ENCODE measurements at regions not wholly inside any gene's neighbourhood (a gene's known extent, or its start where the extent isn't known, plus 50 kb on each side); places are given as distances from the start of the nearest gene placed in this dataset.

DNA sequence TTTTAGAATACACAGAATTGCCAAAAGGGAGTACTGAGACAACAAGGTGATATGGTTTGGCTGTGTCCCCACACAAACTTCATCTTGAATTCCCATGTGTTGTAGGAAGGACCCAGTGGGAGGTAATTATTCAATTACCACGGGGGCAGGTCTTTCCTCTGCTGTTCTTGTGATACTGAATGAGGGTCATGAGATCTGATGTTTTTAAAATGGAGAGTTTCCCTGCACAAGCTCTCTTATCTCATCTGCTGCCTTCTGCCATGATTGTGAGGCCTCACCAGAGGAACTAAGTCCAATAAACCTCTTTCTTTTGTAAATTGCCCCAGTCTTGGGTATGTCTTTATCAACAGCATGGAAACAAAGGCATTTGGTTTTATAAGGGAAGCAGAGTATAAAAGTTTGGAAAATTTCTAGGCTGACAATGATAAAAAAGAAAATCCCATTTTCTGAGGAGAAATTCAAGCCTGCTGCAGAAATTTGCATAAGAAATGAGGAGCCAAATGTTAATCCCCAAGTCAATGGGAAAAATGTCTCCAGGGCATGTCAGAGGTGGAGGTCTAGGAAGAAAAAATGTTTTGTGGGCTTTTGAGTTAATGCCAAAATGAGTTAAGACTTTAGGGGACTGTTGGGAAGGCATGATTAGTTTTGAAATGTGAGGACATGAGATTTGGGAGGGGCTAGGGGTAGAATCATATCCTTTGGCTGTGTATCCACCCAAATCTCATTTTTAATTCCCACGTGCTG lies 130.5 kb upstream of the THRB start:
- H3K4me3 ChIP-seq (ENCODE audit: low read depth, low read length): no peak overlapping the region
- TF ChIP-seq, protein P1, sequence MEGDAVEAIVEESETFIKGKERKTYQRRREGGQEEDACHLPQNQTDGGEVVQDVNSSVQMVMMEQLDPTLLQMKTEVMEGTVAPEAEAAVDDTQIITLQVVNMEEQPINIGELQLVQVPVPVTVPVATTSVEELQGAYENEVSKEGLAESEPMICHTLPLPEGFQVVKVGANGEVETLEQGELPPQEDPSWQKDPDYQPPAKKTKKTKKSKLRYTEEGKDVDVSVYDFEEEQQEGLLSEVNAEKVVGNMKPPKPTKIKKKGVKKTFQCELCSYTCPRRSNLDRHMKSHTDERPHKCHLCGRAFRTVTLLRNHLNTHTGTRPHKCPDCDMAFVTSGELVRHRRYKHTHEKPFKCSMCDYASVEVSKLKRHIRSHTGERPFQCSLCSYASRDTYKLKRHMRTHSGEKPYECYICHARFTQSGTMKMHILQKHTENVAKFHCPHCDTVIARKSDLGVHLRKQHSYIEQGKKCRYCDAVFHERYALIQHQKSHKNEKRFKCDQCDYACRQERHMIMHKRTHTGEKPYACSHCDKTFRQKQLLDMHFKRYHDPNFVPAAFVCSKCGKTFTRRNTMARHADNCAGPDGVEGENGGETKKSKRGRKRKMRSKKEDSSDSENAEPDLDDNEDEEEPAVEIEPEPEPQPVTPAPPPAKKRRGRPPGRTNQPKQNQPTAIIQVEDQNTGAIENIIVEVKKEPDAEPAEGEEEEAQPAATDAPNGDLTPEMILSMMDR (IDR thresholded peaks at IDR 0.05; ENCODE audit: low read depth, low read length): no peak

GRCh38 chr3:24628523-24629258 lies 134.0 kb upstream of the THRB start:
- no peak overlapping the region for H3K4me3 ChIP-seq (ENCODE audit: low read depth, low read length)
- TF ChIP-seq, protein P1 (IDR thresholded peaks at IDR 0.05; ENCODE audit: low read depth, low read length): no peak

DNA sequence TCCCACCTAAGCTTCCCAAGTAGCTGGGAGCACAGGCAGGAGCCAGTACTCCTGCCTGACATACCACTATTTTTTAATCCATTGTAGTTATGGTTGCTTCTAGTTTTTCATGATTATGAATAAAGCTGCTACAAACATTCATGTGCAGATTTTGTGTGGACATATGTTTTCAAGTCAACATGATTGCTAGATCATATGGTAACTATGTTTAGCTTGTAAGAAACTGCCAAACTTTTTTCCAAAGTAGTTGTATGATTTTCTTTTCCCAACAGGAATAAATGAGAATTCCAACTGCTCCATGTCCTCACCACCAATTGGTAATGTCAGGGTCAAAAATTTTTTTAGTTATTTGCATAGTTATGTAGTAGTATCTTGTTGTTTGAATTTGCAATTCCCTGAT lies 136.8 kb upstream of the THRB start:
- H3K4me3 ChIP-seq (ENCODE audit: low read depth, low read length): no peak overlapping the region
- TF ChIP-seq, protein P1 (IDR thresholded peaks at IDR 0.05; ENCODE audit: low read depth, low read length): no peak

GRCh38 chr3:24639061-24639460 lies 144.4 kb upstream of the THRB start:
- TF ChIP-seq, protein P1 (IDR thresholded peaks at IDR 0.05; ENCODE audit: low read depth, low read length): no peak
- H3K4me3 ChIP-seq (ENCODE audit: low read depth, low read length): no peak overlapping the region

DNA sequence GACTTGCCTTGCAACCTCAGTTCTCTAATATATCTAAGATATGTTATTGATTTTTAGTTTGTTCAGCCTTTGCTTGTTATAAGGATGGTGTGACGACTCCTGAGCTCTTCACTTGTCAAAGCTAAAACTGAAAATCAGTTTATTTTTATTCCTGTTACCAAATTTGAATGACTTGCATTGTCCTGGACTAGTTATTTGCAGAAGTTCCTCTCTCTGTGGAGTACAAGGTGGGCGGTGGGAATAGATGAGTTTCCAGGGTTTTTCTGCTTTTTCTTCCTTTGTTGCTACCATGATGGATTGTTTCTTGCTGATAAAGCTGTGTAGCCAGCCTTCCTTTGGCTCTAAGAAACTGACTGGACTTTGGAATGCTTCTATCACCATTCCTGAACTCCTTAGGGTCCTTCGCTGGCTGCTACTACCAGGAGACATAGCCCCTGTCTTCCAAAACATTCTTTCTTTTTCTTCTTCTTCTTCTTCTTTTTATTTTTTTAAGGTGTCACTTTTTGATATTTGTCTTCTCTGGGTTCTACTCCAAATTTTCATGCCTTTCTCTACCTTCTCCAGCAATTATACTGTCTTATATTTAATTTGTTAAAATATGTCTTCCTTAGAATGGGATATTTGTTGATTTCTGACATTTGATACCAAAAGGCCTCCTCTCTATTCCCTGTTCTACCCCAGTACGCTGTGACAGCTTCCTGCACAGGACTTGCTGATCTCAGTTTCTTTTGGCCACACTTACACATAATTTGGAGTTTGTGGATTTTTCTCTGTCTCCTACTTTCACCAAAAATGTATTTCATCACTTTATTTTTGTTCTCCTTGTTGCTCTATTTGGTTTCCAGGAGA lies 145.1 kb upstream of the THRB start:
- no peak overlapping the region for H3K4me3 ChIP-seq (ENCODE audit: low read depth, low read length)
- TF ChIP-seq, protein P1 (IDR thresholded peaks at IDR 0.05; ENCODE audit: low read depth, low read length): no peak

GRCh38 chr3:24640330-24640877 lies 145.8 kb upstream of the THRB start:
- no peak overlapping the region for H3K4me3 ChIP-seq (ENCODE audit: low read depth, low read length)
- TF ChIP-seq, protein P1 (IDR thresholded peaks at IDR 0.05; ENCODE audit: low read depth, low read length): no peak

All from WI38 (cell line).